ENCODE measurements at regions not wholly inside any gene's neighbourhood (a gene's known extent, or its start where the extent isn't known, plus 50 kb on each side); places are given as distances from the start of the nearest gene placed in this dataset.

GRCh38 chr1:5647234-5647633, 345.0 kb downstream of the NPHP4 start:
- TF ChIP-seq POLR2A (IDR thresholded peaks at IDR 0.05) (no peak), CTCF (IDR thresholded peaks at IDR 0.05) (no peak)

Data from lower leg skin (tissue), 3 donors.